K562 (cell line): ENCODE measurements at regions not wholly inside any gene's neighbourhood (a gene's known extent, or its start where the extent isn't known, plus 50 kb on each side); places are given as distances from the start of the nearest gene placed in this dataset.

Source experiments
- ATAC-seq: fragments of 200-7000 bp; cut with Tn5 transposase; 3 replicates; pipeline ENCODE4 v1.9.1; 2020; ENCODE audit warnings: moderate library complexity
- BruUV-seq: library from RNA; stranded (reverse); fragments of 400-500 nt; replicated peaks from 2 replicates; lab custom pipeline; 2021; lab: Mats Ljungman, UMichigan
- CTCF ChIA-PET: fragments of 300-600 bp; formaldehyde crosslinking; extraction: SDS; loops from one replicate; lab custom pipeline; 2021; ENCODE audit warnings: low intra/inter-chr PET ratio; lab: Yijun Ruan, JAX
- POLR2A ChIA-PET: fragments of 300-600, 350-650 bp; sonication (Branson Sonifier 250); formaldehyde crosslinking; extraction: SDS; loops from one replicate; lab custom pipeline; 2021; ENCODE audit warnings: antibody characterized with exemption, inconsistent platforms; lab: Yijun Ruan, JAX
- DNase-seq, 4 experiments: peaks; one replicate each; pipeline versions ENCODE4 v3.0.0 to v3.0.0-alpha.2; 2011 to 2018; ENCODE audit warnings: low spot score in 3 of 4, mixed read lengths in 3 of 4; ENCODE audit errors: extremely low read depth in 1 of 4
- FAIRE-seq: peaks from 2 replicates; lab custom pipeline; 2011; peaks lifted over from hg19 to GRCh38; lab: Jason Lieb, UNC
- H2AFZ ChIP-seq: 2 replicates; pipeline ENCODE4 v1.6.0; 2011; ENCODE audit warnings: low read depth, low read length, control low read depth, inconsistent platforms
- H3K27ac ChIP-seq: fragments of 200-600 bp; 3 replicates; pipeline ENCODE4 v1.8.0; 2011; ENCODE audit warnings: low read depth, mild to moderate bottlenecking, control low read depth, inconsistent platforms, low read length, moderate library complexity, mixed read lengths; ENCODE audit errors: extremely low read depth
- H3K27me3 ChIP-seq, 2 experiments: fragments of 300-600 bp in 1 of 2; 2 replicates in 1 of 2; 3 replicates in 1 of 2; pipeline versions ENCODE4 v1.6.0 to v1.8.0; 2011; ENCODE audit warnings: inconsistent platforms in 2 of 2, low read length in 2 of 2, mild to moderate bottlenecking in 1 of 2, mixed read lengths in 1 of 2, moderate library complexity in 1 of 2; ENCODE audit not compliant: control insufficient read depth in 2 of 2, insufficient read depth in 2 of 2
- H3K36me3 ChIP-seq: fragments of 300-600 bp; 3 replicates; pipeline ENCODE4 v1.8.0; 2011; ENCODE audit warnings: mild to moderate bottlenecking, low read length, inconsistent platforms; ENCODE audit not compliant: control insufficient read depth, insufficient read depth
- H3K4me1 ChIP-seq, 2 experiments: fragments of 200-600 bp in 1 of 2; replicated peaks in 1 of 2; 2 replicates in 1 of 2; 3 replicates in 1 of 2; pipeline versions ENCODE4 v1.5.1 to v1.8.0; 2011; ENCODE audit warnings: inconsistent platforms in 2 of 2, low read length in 2 of 2, mild to moderate bottlenecking in 1 of 2, mixed read lengths in 1 of 2, moderate library complexity in 1 of 2; ENCODE audit not compliant: control insufficient read depth in 2 of 2, insufficient read depth in 2 of 2
- H3K4me2 ChIP-seq: 2 replicates; pipeline ENCODE4 v1.6.1; 2011; ENCODE audit warnings: low read length, control low read depth, inconsistent platforms, mixed read lengths; ENCODE audit not compliant: insufficient read depth
- H3K4me3 ChIP-seq: fragments of 200-600 bp; sonication (generic), shearing (Covaris generic); 2 replicates; pipeline ENCODE4 v1.5.1; 2016; ENCODE audit warnings: control low read depth, inconsistent platforms
- H3K79me2 ChIP-seq: fragments of 200-600 bp; 3 replicates; pipeline ENCODE4 v1.8.0; 2011; ENCODE audit warnings: low read length, inconsistent platforms; ENCODE audit not compliant: control insufficient read depth, insufficient read depth
- H3K9ac ChIP-seq, 2 experiments: 2 replicates each; pipeline versions ENCODE4 v1.6.0 to v1.6.1; 2011; ENCODE audit warnings: low read depth in 2 of 2, low read length in 2 of 2, control low read depth in 1 of 2, inconsistent platforms in 1 of 2, mild to moderate bottlenecking in 1 of 2, mixed read lengths in 1 of 2; ENCODE audit not compliant: insufficient read depth in 1 of 2
- H3K9me1 ChIP-seq: one replicate; pipeline ENCODE4 v1.6.0; 2011; ENCODE audit warnings: inconsistent platforms, mild to moderate bottlenecking, low read length, moderate library complexity; ENCODE audit not compliant: control insufficient read depth, insufficient read depth
- H3K9me3 ChIP-seq: replicated peaks from 2 replicates; pipeline ENCODE4 v1.5.1; 2011; ENCODE audit warnings: low read depth, low read length, inconsistent platforms; ENCODE audit not compliant: control insufficient read depth, insufficient read depth
- H4K20me1 ChIP-seq: replicated peaks from 2 replicates; pipeline ENCODE4 v1.6.1; 2011; ENCODE audit warnings: low read length, inconsistent platforms, mixed read lengths; ENCODE audit not compliant: control insufficient read depth, insufficient read depth
- ARID2 ChIP-seq: fragments of 450-650 bp; IDR thresholded peaks from 2 replicates; pipeline ENCODE4 v1.6.1; 2017; ENCODE audit warnings: antibody characterized with exemption, mild to moderate bottlenecking
- BRD4 ChIP-seq: fragments of 200-600 bp; sonication (generic); IDR thresholded peaks from 2 replicates; pipeline ENCODE4 v1.6.1; 2017; ENCODE audit warnings: inconsistent platforms
- FOXA3 ChIP-seq, 2 experiments: fragments of 450-650 bp in 1 of 2; sonication (generic) in 1 of 2; formaldehyde crosslinking; IDR thresholded peaks in 1 of 2; conservative IDR thresholded peaks in 1 of 2; 2 replicates each; pipeline versions ENCODE4 v1.4.0 to v1.8.0; 2020 to 2022; ENCODE audit warnings: mild to moderate bottlenecking in 2 of 2, missing genetic modification reagents in 1 of 2
- GABPA ChIP-seq: fragments of 200-800 bp; sonication (Bioruptor generic); conservative IDR thresholded peaks from 2 replicates; pipeline ENCODE4 v1.6.1; 2016; ENCODE audit warnings: low read depth, missing genetic modification characterization, missing compliant biosample characterization
- JUND ChIP-seq, 2 experiments: IDR thresholded peaks; 2 replicates in 1 of 2; 3 replicates in 1 of 2; pipeline ENCODE4 v1.6.1; 2011; ENCODE audit warnings: borderline replicate concordance in 2 of 2, low read depth in 2 of 2, low read length in 2 of 2, improper control_type of control experiment in 1 of 2, missing biosample characterization in 1 of 2, missing genetic modification characterization in 1 of 2, missing genetic modification reagents in 1 of 2
- KLF6 ChIP-seq: fragments of 250-450 bp; sonication (Bioruptor Pico); IDR thresholded peaks from 2 replicates; pipeline ENCODE4 v1.4.0; 2020; ENCODE audit warnings: mild to moderate bottlenecking, moderate library complexity, borderline replicate concordance
- NRF1 ChIP-seq, 2 experiments: fragments of 450-650 bp; IDR thresholded peaks in 1 of 2; conservative IDR thresholded peaks in 1 of 2; 2 replicates each; pipeline ENCODE4 v1.6.1; 2014; ENCODE audit warnings: mild to moderate bottlenecking in 2 of 2
- RERE ChIP-seq: sonication (generic); formaldehyde crosslinking; IDR thresholded peaks from 2 replicates; pipeline ENCODE4 v1.8.0; 2023; ENCODE audit warnings: missing genetic modification reagents, mild to moderate bottlenecking, borderline replicate concordance
- ZNF224 ChIP-seq: sonication (generic); formaldehyde crosslinking; IDR thresholded peaks from 2 replicates; pipeline ENCODE4 v1.8.0; 2022; ENCODE audit warnings: mild to moderate bottlenecking, missing genetic modification reagents
- ZNF551 ChIP-seq: fragments of 250-450 bp; sonication (Bioruptor Pico); IDR thresholded peaks from 2 replicates; pipeline ENCODE4 v1.5.0; 2021; ENCODE audit warnings: mild to moderate bottlenecking, moderate library complexity
- ZNF699 ChIP-seq: fragments of 250-450 bp; sonication (Bioruptor Pico); IDR thresholded peaks from 2 replicates; pipeline ENCODE4 v1.8.0; 2021; ENCODE audit warnings: mild to moderate bottlenecking, moderate library complexity; ENCODE audit not compliant: insufficient replicate concordance
- ZNF830 ChIP-seq: fragments of 250-450 bp; sonication (Bioruptor Pico); IDR thresholded peaks from 2 replicates; pipeline ENCODE4 v1.5.0; 2021; ENCODE audit warnings: mild to moderate bottlenecking
- WGBS: fragments of 100-300 bp; shearing (Covaris generic); methylation state at CpG from one replicate; pipeline ENCODE4 v1.1.6; 2016; ENCODE audit warnings: low coverage, mixed read lengths; ENCODE audit not compliant: insufficient coverage; ENCODE audit errors: missing lambda C conversion rate; 5-methylcytosine and 5-hydroxymethylcytosine counted together
- in situ Hi-C: fragments of 300-500 bp; cut with MboI; formaldehyde crosslinking; loops from 4 replicates; pipeline ENCODE4 v1.15.0; 2018; ENCODE audit warnings: inconsistent platforms, mixed read lengths
- intact Hi-C: fragments of 100-400 bp; cut with micrococcal nuclease; formaldehyde crosslinking; loops from 2 replicates; pipeline ENCODE4 v1.14.2; 2022

GRCh38 chr4:42733380-42733779 lies 76.5 kb upstream of the ATP8A1 start (continued):
- TF ChIP-seq RERE (CRISPR knock-in tag) (no peak), ZNF551 (CRISPR knock-in tag) (no peak), FOXA3 (CRISPR knock-in tag; conservative IDR thresholded peaks at IDR 0.05 in 1 of 2, IDR thresholded peaks at IDR 0.05 in 1 of 2) (no peak)

- no peak overlapping the region for H3K4me3 ChIP-seq
- ChIA-PET POLR2A (interaction anchor here (0.6 kb wide), 1 partner anchor 128 kb away, joined by 3 read pairs; no protein-coding TSS in a partner anchor), CTCF (no interaction called here)
- no peaks in the 10 kb centered on the region for H4K20me1 ChIP-seq
- no peaks in the 10 kb centered on the region for H3K27me3 ChIP-seq
- H3K79me2 ChIP-seq, result no peaks in the 10 kb centered on the region
- H3K36me3 ChIP-seq, result no peaks in the 10 kb centered on the region
- no peak overlapping the region for H2AFZ ChIP-seq
- no TSS peak for BruUV-seq
- no peak overlapping the region for H3K4me2 ChIP-seq
- H3K9ac ChIP-seq, result no peak overlapping the region
- 0% methylated on average over 3 of the region's 5 CpGs for WGBS
- no peak for FAIRE-seq
- no peak overlapping the region for H3K27ac ChIP-seq
- H3K4me1 ChIP-seq, result no peaks in the 10 kb centered on the region
- intact Hi-C loops, result no loop called here
- H3K9me3 ChIP-seq, result no peaks in the 10 kb centered on the region
- DNase-seq, result no peak
- in situ Hi-C loops, result no loop called here
- no peak for ATAC-seq
- no peaks in the 10 kb centered on the region for H3K9me1 ChIP-seq
- TF ChIP-seq BRD4, result no peak
- TF ChIP-seq ZNF699 (CRISPR knock-in tag), result no peak
- TF ChIP-seq KLF6 (CRISPR knock-in tag), result no peak
- TF ChIP-seq GABPA (tag), result no peak
- TF ChIP-seq JUND (IDR thresholded peaks at IDR 0.05; ENCODE audit: borderline replicate concordance, low read depth, low read length), result no peak
- TF ChIP-seq JUND (tag; IDR thresholded peaks at IDR 0.05; ENCODE audit: borderline replicate concordance, low read depth, low read length), result no peak
- no peak for TF ChIP-seq ARID2
- no peak for TF ChIP-seq NRF1 (conservative IDR thresholded peaks at IDR 0.05 in 1 of 2, IDR thresholded peaks at IDR 0.05 in 1 of 2)
- no peak for TF ChIP-seq ZNF224 (CRISPR knock-in tag)
- no peak for TF ChIP-seq ZNF830 (CRISPR knock-in tag)
Observed at GRCh38 chr4:42732776-42733175, 75.9 kb upstream of the ATP8A1 start.
